GM21619 (cell line): ENCODE measurements at regions not wholly inside any gene's neighbourhood (a gene's known extent, or its start where the extent isn't known, plus 50 kb on each side); places are given as distances from the start of the nearest gene placed in this dataset.

Experiments used
- ATAC-seq: cut with Tn5 transposase; IDR thresholded peaks from one replicate; pipeline ENCODE4 v1.9.1; 2021; ENCODE audit not compliant: unreplicated experiment

DNA sequence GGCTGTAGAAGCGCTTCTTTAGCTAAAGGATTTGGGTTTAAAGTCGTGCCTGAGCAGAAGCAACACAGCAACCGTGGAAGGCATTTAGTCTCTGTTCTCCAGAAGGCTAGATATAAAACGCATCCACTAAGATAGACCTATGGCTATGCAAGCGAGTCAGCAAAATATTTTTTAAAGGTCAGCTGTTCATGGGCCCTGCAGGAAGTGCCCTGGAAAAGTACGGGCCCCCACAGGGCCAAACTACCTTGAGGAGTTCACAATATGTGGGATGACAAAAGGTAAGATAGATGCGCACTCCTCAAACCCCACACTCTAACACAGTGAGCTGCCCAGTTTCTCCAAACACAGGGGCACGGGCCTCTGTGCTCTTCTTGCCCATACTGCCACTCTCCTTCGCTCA, 261.6 kb downstream of the VPS13C start:
- no peak for ATAC-seq

DNA sequence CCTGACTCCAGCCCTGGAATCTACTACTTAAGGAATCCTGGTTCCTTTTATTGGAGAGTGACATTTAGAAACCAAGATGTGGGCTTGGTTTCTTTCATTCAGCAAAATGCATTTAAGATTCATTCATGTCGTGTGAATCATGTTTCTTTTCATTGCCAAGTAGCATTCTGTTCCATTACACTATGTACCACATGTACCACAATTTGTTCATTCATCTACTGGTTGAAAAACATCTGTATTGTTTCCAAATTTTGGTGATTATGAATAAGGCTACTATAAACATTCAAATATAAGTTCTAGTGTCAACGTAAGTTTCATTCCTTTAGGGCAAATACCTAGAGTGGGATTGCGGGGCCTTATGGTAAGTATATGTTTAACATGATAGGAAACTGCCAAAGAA, 264.2 kb downstream of the VPS13C start:
- no peak for ATAC-seq

DNA sequence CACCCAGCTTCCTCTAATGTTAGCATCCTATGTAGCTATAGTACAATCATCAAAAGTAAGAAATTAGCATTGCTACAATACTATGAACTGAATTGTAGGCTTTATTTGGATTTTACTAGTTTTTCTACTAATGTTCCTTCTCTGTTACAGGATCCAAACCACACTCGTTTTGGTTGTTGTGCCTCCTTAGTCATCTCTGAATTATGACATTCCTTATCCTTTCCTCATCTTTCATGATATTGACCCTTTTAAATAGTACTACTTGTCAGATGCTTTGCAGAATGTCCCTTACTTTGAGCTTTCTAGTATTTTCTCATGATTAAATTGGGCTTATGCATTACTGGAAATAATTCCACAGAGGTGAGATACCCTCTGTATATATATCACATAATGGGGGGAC, 265.4 kb downstream of the VPS13C start:
- no peak for ATAC-seq

DNA sequence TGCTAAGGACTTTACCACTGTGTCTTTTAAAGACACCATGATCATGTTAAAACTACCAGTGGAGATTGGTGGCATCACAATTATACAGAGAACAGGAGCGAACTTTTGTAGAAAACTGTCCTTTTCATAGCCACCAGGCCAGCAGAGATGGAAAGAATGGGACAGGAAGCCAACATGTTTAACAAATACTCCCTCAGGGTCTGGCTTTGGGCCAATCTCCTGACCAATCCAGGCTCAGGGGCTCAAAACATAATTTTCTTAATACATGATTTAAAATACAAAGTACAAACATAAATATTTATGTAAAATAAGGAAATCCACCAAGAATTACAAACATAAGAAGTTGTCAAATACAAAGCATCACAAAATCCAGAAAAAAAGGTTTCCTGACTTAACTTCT, 266.0 kb downstream of the VPS13C start:
- no peak for ATAC-seq

DNA sequence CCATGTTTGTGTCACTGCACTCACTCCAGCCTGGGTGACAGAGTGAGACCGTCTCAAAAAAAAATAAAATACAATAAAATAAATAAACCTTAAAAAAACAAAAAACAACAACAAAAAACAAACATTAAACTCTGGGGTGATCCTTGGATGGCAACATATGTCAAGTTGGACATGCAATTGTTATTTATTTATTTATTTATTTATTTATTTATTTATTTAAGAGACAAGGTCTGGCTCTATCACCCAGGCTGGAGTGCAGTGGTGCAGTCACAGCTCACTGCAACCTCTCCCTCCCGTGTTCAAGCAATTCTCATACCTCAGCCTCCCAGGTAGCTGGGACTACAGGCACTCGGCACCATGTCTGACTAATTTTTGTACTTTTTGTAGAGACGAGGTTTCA, 275.5 kb downstream of the VPS13C start:
- ATAC-seq: no peak

DNA sequence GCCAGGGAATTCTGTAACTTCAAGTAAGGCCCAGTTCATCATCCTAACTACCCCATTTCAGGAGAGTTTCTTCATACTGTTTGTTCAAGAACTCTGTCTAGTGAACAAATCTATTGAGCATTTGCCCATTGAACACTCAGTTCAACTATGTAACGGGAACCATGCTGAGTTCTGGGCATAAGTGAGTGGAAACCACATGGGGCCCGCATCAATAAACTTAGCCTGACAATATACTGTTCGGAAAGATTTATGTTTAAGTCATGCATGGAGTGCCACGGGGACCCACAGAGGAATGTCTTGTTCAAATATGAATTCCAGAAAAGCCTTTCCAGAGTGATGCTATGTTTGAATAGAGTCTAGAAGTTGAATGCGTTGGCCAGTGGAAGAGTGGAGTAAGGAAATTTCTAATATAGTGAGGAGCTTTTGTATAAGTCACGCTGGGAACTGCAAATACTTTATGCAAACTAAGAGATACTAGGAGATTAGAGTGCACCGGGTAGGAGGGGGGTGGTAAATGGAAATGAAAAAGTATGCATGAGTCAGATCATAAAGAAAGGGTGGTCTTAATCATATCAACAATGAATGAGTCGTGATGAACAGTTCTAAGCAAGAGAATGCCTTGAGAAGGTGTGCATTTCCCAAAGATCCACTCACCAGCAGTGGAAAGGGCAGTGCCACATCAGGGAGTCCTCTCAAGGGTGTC, 279.8 kb downstream of the VPS13C start:
- ATAC-seq: no peak

DNA sequence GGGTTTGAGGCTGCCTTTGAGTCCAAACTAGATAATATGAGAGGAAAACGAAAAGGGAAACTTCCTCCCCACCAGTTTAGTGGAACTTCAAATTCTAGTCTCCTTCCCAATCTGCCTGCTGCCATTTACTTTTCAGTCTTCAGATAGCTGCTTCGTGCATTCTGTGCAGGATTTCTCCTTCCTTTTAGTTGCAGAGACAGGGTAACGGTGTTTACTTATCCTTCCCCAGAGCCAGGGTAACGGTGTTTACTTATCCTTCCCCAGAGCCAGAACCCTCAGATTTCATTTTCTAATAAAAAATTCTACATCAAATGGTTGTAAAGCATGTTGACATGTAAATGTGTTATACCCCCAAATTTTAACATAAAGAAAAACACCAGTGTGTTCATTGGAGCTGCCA, 282.6 kb downstream of the VPS13C start:
- ATAC-seq: no peak

DNA sequence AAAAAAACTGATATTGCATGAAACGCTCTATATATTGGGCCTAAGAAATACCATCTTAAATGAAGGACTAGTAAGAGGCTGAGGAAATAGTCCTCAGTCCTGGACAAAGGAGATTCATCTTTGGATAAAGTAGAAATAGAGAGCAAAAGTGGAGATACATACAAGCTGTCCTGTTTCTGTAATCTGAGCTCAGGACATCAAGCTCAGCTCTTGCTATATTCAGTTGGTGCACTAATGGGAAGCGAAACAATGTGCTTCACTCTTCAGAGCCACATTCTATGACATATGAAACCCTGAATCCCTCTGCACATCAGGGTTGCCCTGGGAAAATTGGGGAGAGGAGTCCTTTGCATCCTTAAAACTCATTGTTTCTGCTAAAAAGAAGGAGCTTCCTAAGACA, 290.7 kb downstream of the VPS13C start:
- ATAC-seq: no peak

DNA sequence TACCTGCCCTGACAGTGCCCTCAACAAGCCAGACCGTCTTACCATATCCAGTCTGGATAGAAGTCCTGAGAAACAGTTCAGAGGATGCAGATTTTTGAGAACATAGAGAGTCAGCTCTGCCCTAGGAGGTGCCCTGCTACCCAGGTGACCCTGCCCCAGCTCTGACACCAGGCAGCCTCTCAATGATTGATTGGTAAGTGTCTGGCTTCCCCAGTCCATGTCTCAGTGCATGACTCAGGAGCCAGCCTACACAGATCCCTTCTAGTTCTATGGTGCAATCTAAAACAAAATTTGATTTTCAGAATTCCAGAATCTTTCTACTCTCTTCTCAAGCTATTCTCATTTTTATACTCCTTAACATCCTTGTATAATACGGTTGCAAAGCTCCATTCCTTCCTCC, 292.1 kb downstream of the VPS13C start:
- ATAC-seq: no peak

DNA sequence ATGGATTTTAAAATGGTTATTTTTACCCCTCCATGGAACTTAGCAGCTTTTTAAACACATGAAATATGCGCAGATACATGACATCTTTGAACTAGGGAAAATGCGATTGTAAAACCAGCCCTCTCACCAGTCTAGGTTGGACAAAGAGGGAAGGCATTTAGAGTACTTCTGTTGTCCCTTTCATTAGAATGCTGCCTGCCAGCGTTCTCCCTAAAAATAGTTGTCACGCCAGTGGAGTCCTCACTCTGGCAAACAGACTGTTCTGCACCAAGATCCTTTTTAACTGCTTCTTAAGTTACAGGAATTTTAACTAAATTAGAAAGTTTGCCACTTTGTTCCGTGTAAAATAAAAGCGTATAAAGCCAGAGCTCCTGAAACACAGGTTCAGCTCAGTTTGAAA, 295.3 kb downstream of the VPS13C start:
- no peak for ATAC-seq

DNA sequence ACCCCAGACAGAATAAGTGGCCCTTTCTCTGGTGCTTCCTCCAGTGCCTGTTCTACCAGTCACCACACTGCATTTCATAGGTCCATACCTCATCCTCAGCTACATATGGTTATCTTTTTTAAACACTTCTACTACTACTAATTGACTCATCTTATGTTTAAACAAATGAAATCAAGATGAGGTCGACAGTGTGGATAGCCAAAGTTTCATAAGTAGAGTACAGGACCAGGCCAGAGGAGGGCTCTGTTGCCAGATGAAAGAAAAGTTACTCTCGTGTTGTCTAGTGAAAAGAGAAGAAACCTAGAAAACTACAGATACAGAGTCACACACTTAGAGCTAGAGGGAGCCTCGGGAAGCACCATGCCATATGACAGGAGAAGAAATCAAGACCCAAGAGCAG, 296.1 kb downstream of the VPS13C start:
- no peak for ATAC-seq

DNA sequence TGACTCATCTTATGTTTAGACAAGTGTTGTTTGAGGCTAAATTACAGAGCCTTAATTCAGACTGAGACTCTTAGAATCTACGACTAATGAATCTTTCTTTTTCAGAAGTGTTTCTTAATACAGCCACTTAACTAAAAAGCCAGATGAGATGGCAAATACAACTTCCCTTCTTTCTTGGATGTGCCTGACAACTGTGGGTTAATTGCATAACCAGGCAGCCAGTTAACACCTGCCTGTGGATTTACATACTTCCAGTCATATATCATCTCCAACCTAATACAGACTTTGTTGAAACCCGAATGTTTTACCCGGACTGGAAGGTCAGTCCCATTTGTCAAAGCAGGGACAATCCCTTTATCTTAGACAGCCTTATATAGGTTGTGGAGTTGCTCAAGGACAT, 297.6 kb downstream of the VPS13C start:
- ATAC-seq: no peak

DNA sequence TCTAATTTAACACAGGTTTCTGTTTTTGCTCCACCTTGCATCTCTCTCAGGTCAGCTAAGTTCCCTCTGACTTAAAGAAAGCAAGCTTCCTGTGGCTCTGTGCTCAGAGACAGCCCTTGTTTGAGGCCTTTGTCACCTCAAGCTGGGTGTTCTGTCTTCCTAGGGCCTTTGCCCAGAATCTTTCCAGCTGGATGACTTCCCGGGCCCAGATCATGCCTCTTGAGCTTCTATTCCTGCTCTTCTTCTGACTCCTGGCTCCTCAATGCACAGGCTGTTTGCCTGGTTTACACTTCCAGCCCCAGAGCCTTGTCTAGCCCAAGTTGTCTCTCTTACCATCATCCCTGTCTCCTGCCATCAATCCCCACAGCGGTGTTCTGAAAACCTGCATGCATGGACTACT, 300.6 kb downstream of the VPS13C start:
- ATAC-seq: no peak

DNA sequence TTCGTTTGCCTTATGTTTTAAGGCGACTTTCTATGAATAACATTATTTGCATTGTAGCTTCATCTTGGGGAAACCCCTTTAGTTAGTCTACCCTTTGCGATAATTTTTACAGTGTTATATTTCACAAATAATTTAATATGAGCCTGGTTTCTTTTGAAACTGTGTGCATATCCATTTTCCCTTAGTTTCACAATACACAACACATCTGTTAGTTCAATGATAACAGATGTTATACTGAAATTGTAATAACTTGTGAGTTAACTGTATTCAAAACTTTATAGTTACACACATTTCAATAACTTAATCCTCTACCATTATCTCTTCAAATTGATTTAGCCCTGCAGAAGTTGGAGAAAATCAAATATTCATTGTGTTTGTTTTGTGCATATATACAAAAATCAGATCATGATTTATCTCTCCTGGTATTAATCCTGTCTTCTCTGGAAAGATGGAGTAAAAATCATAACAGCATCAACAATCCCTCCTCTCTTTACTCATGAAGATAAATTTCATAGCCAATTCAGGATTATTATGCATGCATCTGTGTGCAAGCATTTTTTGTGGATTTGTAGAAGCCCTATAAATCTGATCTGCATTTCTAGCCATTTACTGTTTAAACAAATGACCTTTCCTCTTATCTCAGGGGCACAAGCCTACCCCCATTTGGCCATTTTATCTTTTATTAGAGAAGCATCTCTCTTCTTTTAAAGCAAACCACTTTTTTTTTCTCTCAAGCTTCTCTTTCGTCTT, 304.0 kb downstream of the VPS13C start:
- no peak for ATAC-seq

DNA sequence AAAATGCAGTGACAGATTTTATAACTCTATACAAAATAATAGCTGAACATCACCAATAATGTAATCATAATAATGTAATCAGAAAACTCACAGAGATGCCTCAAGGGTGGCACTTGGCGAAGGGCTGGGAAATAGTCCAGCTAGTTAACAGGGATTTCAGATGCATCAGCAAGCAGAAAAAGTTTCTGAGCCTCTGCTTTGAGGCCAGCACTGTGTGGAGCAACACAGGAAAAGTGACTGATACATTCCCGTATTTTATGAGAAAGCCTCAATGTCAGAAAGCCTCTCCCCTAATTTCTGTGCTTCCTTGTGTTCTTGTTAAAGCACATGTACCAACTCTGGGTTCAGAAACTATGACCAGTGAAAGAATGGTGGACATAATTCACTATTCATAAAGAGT, 304.8 kb downstream of the VPS13C start:
- no peak for ATAC-seq

DNA sequence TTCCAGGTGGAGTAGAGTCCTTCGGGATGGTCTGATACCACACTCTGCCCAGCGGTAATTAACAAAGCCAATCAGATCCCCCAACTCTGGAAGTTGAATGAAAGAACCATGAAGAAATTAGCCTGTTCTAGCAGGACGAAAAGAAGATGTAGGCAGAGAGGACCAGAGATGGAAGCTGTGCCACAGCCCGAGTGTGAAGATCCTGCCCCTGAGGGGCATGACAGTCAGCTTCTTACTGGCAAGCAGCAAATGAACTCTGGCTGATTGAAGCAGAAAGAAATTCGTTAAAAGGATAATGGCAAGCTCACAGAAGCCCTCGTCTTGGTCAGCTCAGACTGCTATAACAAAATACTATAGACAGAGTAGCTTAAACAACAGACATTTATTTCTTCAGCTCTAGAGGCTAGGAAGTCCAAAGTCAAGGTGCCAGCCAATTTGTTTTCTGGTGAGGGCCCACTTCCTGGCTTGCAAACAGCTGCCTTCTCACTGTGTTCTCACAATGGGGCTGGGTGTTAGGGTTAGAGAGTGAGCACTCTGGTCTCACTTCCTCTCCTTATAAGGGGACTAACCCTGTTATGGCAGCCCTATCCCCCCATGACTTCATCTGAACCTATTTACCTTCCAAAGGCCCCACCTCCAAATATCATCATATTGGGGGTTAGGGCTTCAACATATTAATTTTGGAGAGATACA, 307.1 kb downstream of the VPS13C start:
- ATAC-seq: no peak

DNA sequence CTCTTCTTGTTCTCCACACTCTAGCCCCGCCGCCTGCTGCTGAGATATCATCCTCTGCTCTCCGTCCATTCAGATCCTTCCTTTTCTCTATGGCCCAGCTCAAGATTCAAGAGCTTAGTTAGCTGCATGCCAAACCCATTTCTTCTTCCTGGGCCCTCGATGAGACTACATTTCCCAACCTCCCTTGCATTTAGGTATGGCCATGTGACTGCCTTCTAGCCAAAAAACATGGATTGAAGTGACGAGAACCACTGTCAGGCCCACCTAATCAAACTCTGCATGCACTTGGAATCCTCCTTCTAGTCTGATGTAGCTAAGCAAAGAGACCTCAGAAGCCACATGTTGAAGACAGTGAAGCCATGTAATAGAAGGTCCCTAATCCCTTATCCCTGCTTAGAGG, 308.2 kb downstream of the VPS13C start:
- ATAC-seq: no peak

DNA sequence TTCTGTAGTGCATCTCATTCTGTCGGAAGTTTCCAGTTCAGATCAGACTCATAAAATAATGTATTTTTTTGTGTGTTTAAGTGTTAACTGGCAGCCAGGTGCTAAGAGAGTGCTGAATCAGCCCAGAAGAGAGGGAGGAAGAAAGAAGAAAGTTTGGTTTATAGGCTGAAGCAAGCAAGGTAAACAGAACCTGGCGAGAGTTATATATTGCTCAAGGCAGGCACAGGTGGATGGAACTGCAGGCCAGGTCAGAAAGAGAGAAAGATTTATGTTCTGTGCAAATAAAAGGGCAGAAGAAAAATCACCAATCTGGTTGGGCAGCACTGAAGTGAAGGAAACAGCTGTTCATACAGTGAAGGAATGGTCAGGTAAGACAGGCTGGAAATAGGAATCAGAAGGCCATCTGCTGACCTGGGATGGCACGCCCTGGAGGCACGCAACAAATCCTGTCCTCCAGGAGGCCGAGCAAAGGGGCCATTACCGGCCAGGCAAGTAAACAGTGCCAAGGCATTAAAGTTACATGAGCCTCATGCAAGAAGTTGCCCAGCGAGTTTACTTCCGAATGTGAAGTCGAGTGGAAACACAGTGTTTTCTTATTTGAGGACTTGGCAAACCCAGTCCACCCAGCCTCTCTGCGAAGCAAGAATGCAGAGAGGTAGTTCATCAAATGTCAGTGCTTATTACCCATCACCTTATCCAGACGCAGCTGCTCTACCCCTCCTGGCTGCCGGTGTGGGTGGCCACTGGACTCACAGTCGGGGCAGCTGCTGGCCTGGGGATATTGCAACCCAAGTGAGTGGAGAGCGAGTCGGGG, 309.8 kb downstream of the VPS13C start:
- ATAC-seq: no peak

DNA sequence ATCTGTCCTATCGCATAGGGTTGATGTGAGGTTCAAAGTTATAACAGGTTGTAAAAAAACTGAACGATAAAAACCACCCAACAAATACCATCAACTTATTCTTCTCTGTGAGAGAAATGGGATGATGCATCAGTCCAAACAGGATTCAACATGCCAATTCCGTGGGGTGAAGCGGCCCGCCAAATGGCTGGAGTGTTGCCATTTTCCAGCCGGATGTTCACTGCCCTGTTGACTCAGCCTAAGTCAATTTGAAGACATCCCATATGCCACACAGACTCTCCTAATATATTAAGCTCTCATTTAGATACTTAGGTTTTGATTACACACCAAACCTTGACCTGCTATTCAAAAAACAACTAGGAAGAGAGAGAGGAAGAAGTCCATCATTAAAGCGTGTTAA, 311.1 kb downstream of the VPS13C start:
- no peak for ATAC-seq

DNA sequence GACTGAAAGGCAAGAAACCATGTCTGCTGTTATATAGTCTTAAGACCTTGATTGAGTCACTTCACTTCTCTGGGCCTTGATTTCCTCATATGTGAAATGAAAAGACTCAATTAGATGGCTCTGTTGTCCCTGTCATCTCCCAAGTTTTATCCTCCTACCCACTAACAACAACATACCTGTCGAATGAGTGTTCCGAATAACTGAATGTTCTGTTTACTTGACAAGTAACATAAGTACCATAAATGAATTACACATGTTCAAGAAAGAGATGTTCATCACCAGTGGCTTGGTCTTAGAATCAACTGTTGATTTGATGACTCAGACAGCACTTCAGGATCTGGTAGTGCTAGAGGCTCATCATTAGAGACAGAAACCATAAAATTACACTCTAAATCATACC, 311.7 kb downstream of the VPS13C start:
- no peak for ATAC-seq

DNA sequence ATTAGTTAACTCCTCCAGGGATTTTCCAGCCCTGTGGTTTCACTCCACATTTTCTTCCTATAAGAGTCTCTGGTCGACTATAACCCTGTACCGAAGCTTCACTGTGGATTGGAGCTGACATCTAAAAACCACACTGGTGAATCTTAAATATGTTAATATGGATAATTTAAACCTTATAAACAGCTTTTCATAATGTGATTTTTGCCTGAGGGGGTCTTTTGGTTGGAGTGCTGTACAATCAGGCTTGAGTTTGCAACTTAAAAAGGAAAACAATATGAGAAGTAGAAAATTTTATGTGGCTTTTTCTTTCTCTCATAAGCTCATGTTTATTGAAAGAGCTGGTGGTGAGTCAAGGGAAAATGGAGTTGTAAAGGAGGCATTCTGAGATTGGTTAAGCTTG, 313.7 kb downstream of the VPS13C start:
- no peak for ATAC-seq
